HEK293 (cell line): ENCODE measurements at regions not wholly inside any gene's neighbourhood (a gene's known extent, or its start where the extent isn't known, plus 50 kb on each side); places are given as distances from the start of the nearest gene placed in this dataset.
"Not testable (repeated sequence)": the region's sequence is repeated elsewhere in the genome, so short reads cannot be mapped to it uniquely, and the experiment has no call there.

Experiments used
- CTCF ChIA-PET: fragments of 350-600 bp; formaldehyde crosslinking; extraction: SDS; loops from one replicate; lab custom pipeline; 2021; ENCODE audit warnings: antibody characterized with exemption; lab: Yijun Ruan, JAX
- POLR2A ChIA-PET: fragments of 300-600 bp; formaldehyde crosslinking; extraction: SDS; loops from one replicate; lab custom pipeline; 2020; ENCODE audit warnings: antibody characterized with exemption, inconsistent platforms; lab: Yijun Ruan, JAX
- H3K27ac ChIP-seq: fragments of 200-500 bp; sonication (Bioruptor generic); 2 replicates; pipeline ENCODE4 v1.5.1; 2014; ENCODE audit warnings: low read depth, low read length, control low read depth, inconsistent platforms; ENCODE audit errors: extremely low read depth
- H3K36me3 ChIP-seq, 2 experiments: fragments of 200-500 bp in 1 of 2; sonication (Bioruptor generic) in 1 of 2; 1 replicate in 1 of 2; 2 replicates in 1 of 2; pipeline ENCODE4 v1.5.1; 2014 to 2017; ENCODE audit warnings: inconsistent platforms in 2 of 2, low read length in 2 of 2; ENCODE audit not compliant: control insufficient read depth in 2 of 2, insufficient read depth in 1 of 2
- H3K4me1 ChIP-seq: fragments of 200-500 bp; sonication (Bioruptor generic); 2 replicates; pipeline ENCODE4 v1.5.1; 2014; ENCODE audit warnings: mild to moderate bottlenecking, low read length, inconsistent platforms; ENCODE audit not compliant: control insufficient read depth, insufficient read depth
- H3K4me3 ChIP-seq: 2 replicates; pipeline ENCODE4 v1.5.1; 2011; ENCODE audit warnings: low read depth, mild to moderate bottlenecking, control low read depth, low read length, moderate library complexity
- H3K9me3 ChIP-seq: fragments of 200-500 bp; sonication (Bioruptor generic); 2 replicates; pipeline ENCODE4 v1.5.1; 2014; ENCODE audit warnings: low read depth, low read length, inconsistent platforms; ENCODE audit not compliant: control insufficient read depth, insufficient read depth
- FEZF1 ChIP-seq: fragments of 450-650 bp; formaldehyde crosslinking; IDR thresholded peaks from 2 replicates; pipeline ENCODE4 v1.5.1; 2016; ENCODE audit warnings: missing biosample characterization, missing genetic modification characterization
- HOXC10 ChIP-seq: sonication (generic); formaldehyde crosslinking; IDR thresholded peaks from 2 replicates; pipeline ENCODE4 v1.8.1; 2023; ENCODE audit warnings: mild to moderate bottlenecking, missing genetic modification reagents
- ZNF114 ChIP-seq: fragments of 450-650 bp; formaldehyde crosslinking; IDR thresholded peaks from 2 replicates; pipeline ENCODE4 v1.5.0; 2017; ENCODE audit warnings: missing biosample characterization, missing genetic modification characterization
- ZNF214 ChIP-seq: fragments of 450-650 bp; formaldehyde crosslinking; IDR thresholded peaks from 2 replicates; pipeline ENCODE4 v1.5.1; 2017; ENCODE audit warnings: missing biosample characterization, mild to moderate bottlenecking, missing genetic modification characterization, borderline replicate concordance
- ZNF239 ChIP-seq: fragments of 450-650 bp; formaldehyde crosslinking; IDR thresholded peaks from 2 replicates; pipeline ENCODE4 v1.5.1; 2016; ENCODE audit warnings: missing biosample characterization, missing genetic modification characterization
- ZNF335 ChIP-seq: fragments of 450-650 bp; formaldehyde crosslinking; conservative IDR thresholded peaks from 2 replicates; pipeline ENCODE4 v1.5.1; 2016; ENCODE audit warnings: missing biosample characterization, missing genetic modification characterization
- ZNF48 ChIP-seq: fragments of 450-650 bp; formaldehyde crosslinking; IDR thresholded peaks from 2 replicates; pipeline ENCODE4 v1.5.1; 2016; ENCODE audit warnings: missing biosample characterization, missing genetic modification characterization
- ZNF561 ChIP-seq: fragments of 450-650 bp; IDR thresholded peaks from 2 replicates; pipeline ENCODE4 v1.5.1; 2018; ENCODE audit warnings: missing biosample characterization, missing genetic modification characterization, borderline replicate concordance
- ZNF571 ChIP-seq: fragments of 450-650 bp; formaldehyde crosslinking; IDR thresholded peaks from 2 replicates; pipeline ENCODE4 v1.5.0; 2017; ENCODE audit warnings: missing biosample characterization, missing genetic modification characterization
- ZNF629 ChIP-seq: fragments of 450-650 bp; formaldehyde crosslinking; IDR thresholded peaks from 2 replicates; pipeline ENCODE4 v1.5.1; 2017; ENCODE audit warnings: missing biosample characterization, missing genetic modification characterization
- TF ChIP-seq, protein P1 (sequence below): fragments of 450-650 bp; formaldehyde crosslinking; IDR thresholded peaks from 2 replicates; pipeline ENCODE4 v1.5.1; 2016; ENCODE audit warnings: missing biosample characterization, missing genetic modification characterization
- TF ChIP-seq, protein P2 (sequence below): fragments of 450-650 bp; formaldehyde crosslinking; IDR thresholded peaks from 2 replicates; pipeline ENCODE4 v1.5.1; 2016; ENCODE audit warnings: missing biosample characterization, missing genetic modification characterization
- TF ChIP-seq, protein P3 (sequence below): fragments of 450-650 bp; formaldehyde crosslinking; IDR thresholded peaks from 2 replicates; pipeline ENCODE4 v1.5.1; 2017; ENCODE audit warnings: missing biosample characterization, missing genetic modification characterization
- TF ChIP-seq, protein P4 (sequence below): sonication (generic); formaldehyde crosslinking; IDR thresholded peaks from 2 replicates; pipeline ENCODE4 v1.8.1; 2022; ENCODE audit warnings: mild to moderate bottlenecking, moderate library complexity, missing genetic modification reagents
- TF ChIP-seq, protein P5 (sequence below): fragments of 450-650 bp; formaldehyde crosslinking; IDR thresholded peaks from 2 replicates; pipeline ENCODE4 v1.5.1; 2016; ENCODE audit warnings: missing biosample characterization, missing genetic modification characterization
- TF ChIP-seq, protein P6 (sequence below): fragments of 450-650 bp; formaldehyde crosslinking; IDR thresholded peaks from 2 replicates; pipeline ENCODE4 v1.5.1; 2017; ENCODE audit warnings: missing biosample characterization, mild to moderate bottlenecking, missing genetic modification characterization, moderate library complexity
- TF ChIP-seq, protein P7 (sequence below): fragments of 450-650 bp; formaldehyde crosslinking; IDR thresholded peaks from 2 replicates; pipeline ENCODE4 v1.5.1; 2016; ENCODE audit warnings: missing biosample characterization, missing genetic modification characterization
- TF ChIP-seq, protein P8 (sequence below): fragments of 450-650 bp; formaldehyde crosslinking; IDR thresholded peaks from 2 replicates; pipeline ENCODE4 v1.5.1; 2016; ENCODE audit warnings: missing biosample characterization, missing genetic modification characterization

DNA sequence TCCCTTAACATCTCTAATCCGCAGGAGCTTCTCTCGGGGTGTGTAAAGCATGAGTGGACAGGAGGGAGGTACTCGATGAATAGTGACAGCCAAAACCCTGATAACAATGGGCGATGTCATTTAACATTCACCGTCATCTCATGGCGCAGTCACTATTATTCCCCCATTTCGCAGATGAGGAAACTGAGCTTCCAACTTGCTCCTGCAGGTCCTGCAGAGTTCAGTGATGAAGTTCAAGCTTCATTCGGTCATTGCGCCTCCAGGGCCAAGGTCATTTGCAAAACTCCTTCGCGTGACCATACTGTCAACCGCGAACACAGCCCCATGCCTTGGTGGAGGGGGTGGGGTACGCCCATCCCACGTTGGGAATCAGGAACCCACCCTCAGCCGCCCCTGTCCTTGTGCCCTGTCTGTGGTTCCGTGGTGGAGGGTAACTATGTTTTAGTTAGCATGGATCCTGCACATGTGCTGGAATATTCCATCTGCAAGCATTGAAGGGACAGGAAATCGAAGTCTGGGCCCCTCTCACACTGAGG is 215.5 kb downstream of the TFCP2L1 start:
- Histone ChIP-seq H3K9me3 (no peaks in the 10 kb centered on the region), H3K4me3 (no peak overlapping the region), H3K36me3 (no peaks in the 10 kb centered on the region), H3K4me1 (peaks cover 2% of the 10 kb centered on the region; the same call in 1 of the 2 replicates), H3K27ac (no peak overlapping the region)
- ChIA-PET POLR2A (no interaction called here), CTCF (interaction anchor here (0.6 to 3.3 kb wide), 8 partner anchors 10 to 1419 kb away, joined by 3 to 67 read pairs (median 4); no protein-coding TSS in a partner anchor)
- TF ChIP-seq, protein P1, sequence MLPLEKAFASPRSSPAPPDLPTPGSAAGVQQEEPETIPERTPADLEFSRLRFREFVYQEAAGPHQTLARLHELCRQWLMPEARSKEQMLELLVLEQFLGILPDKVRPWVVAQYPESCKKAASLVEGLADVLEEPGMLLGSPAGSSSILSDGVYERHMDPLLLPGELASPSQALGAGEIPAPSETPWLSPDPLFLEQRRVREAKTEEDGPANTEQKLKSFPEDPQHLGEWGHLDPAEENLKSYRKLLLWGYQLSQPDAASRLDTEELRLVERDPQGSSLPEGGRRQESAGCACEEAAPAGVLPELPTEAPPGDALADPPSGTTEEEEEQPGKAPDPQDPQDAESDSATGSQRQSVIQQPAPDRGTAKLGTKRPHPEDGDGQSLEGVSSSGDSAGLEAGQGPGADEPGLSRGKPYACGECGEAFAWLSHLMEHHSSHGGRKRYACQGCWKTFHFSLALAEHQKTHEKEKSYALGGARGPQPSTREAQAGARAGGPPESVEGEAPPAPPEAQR, result no peak
- no peak for TF ChIP-seq ZNF335 (tag by site-specific recombination)
- TF ChIP-seq, protein P2, sequence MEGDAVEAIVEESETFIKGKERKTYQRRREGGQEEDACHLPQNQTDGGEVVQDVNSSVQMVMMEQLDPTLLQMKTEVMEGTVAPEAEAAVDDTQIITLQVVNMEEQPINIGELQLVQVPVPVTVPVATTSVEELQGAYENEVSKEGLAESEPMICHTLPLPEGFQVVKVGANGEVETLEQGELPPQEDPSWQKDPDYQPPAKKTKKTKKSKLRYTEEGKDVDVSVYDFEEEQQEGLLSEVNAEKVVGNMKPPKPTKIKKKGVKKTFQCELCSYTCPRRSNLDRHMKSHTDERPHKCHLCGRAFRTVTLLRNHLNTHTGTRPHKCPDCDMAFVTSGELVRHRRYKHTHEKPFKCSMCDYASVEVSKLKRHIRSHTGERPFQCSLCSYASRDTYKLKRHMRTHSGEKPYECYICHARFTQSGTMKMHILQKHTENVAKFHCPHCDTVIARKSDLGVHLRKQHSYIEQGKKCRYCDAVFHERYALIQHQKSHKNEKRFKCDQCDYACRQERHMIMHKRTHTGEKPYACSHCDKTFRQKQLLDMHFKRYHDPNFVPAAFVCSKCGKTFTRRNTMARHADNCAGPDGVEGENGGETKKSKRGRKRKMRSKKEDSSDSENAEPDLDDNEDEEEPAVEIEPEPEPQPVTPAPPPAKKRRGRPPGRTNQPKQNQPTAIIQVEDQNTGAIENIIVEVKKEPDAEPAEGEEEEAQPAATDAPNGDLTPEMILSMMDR (tag by site-specific recombination), result no peak
- no peak for TF ChIP-seq ZNF214
- no peak for TF ChIP-seq ZNF239
- TF ChIP-seq ZNF571 (tag by site-specific recombination), result no peak
- TF ChIP-seq ZNF561, result no peak
- TF ChIP-seq FEZF1, result no peak
- TF ChIP-seq HOXC10, result no peak
- TF ChIP-seq ZNF114 (tag by site-specific recombination), result no peak
- TF ChIP-seq, protein P3, sequence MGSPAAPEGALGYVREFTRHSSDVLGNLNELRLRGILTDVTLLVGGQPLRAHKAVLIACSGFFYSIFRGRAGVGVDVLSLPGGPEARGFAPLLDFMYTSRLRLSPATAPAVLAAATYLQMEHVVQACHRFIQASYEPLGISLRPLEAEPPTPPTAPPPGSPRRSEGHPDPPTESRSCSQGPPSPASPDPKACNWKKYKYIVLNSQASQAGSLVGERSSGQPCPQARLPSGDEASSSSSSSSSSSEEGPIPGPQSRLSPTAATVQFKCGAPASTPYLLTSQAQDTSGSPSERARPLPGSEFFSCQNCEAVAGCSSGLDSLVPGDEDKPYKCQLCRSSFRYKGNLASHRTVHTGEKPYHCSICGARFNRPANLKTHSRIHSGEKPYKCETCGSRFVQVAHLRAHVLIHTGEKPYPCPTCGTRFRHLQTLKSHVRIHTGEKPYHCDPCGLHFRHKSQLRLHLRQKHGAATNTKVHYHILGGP (tag by site-specific recombination), result no peak
- TF ChIP-seq, protein P4, sequence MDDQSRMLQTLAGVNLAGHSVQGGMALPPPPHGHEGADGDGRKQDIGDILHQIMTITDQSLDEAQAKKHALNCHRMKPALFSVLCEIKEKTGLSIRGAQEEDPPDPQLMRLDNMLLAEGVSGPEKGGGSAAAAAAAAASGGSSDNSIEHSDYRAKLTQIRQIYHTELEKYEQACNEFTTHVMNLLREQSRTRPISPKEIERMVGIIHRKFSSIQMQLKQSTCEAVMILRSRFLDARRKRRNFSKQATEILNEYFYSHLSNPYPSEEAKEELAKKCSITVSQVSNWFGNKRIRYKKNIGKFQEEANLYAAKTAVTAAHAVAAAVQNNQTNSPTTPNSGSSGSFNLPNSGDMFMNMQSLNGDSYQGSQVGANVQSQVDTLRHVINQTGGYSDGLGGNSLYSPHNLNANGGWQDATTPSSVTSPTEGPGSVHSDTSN (CRISPR knock-in tag), result no peak
- TF ChIP-seq ZNF629 (tag by site-specific recombination), result no peak
- TF ChIP-seq, protein P5, sequence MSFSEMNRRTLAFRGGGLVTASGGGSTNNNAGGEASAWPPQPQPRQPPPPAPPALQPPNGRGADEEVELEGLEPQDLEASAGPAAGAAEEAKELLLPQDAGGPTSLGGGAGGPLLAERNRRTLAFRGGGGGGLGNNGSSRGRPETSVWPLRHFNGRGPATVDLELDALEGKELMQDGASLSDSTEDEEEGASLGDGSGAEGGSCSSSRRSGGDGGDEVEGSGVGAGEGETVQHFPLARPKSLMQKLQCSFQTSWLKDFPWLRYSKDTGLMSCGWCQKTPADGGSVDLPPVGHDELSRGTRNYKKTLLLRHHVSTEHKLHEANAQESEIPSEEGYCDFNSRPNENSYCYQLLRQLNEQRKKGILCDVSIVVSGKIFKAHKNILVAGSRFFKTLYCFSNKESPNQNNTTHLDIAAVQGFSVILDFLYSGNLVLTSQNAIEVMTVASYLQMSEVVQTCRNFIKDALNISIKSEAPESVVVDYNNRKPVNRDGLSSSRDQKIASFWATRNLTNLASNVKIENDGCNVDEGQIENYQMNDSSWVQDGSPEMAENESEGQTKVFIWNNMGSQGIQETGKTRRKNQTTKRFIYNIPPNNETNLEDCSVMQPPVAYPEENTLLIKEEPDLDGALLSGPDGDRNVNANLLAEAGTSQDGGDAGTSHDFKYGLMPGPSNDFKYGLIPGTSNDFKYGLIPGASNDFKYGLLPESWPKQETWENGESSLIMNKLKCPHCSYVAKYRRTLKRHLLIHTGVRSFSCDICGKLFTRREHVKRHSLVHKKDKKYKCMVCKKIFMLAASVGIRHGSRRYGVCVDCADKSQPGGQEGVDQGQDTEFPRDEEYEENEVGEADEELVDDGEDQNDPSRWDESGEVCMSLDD, result no peak
- TF ChIP-seq, protein P6, sequence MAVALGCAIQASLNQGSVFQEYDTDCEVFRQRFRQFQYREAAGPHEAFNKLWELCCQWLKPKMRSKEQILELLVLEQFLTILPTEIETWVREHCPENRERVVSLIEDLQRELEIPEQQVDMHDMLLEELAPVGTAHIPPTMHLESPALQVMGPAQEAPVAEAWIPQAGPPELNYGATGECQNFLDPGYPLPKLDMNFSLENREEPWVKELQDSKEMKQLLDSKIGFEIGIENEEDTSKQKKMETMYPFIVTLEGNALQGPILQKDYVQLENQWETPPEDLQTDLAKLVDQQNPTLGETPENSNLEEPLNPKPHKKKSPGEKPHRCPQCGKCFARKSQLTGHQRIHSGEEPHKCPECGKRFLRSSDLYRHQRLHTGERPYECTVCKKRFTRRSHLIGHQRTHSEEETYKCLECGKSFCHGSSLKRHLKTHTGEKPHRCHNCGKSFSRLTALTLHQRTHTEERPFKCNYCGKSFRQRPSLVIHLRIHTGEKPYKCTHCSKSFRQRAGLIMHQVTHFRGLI, result no peak
- TF ChIP-seq, protein P7, sequence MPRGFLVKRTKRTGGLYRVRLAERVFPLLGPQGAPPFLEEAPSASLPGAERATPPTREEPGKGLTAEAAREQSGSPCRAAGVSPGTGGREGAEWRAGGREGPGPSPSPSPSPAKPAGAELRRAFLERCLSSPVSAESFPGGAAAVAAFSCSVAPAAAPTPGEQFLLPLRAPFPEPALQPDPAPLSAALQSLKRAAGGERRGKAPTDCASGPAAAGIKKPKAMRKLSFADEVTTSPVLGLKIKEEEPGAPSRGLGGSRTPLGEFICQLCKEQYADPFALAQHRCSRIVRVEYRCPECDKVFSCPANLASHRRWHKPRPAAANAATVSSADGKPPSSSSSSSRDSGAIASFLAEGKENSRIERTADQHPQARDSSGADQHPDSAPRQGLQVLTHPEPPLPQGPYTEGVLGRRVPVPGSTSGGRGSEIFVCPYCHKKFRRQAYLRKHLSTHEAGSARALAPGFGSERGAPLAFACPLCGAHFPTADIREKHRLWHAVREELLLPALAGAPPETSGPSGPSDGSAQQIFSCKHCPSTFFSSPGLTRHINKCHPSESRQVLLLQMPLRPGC (tag by site-specific recombination), result no peak
- TF ChIP-seq, protein P8, sequence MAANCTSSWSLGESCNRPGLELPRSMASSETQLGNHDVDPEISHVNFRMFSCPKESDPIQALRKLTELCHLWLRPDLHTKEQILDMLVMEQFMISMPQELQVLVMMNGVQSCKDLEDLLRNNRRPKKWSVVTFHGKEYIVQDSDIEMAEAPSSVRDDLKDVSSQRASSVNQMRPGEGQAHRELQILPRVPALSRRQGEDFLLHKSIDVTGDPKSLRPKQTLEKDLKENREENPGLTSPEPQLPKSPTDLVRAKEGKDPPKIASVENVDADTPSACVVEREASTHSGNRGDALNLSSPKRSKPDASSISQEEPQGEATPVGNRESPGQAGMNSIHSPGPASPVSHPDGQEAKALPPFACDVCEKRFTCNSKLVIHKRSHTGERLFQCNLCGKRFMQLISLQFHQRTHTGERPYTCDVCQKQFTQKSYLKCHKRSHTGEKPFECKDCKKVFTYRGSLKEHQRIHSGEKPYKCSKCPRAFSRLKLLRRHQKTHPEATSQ (tag by site-specific recombination), result no peak
- no peak for TF ChIP-seq ZNF48 (tag by site-specific recombination)

DNA sequence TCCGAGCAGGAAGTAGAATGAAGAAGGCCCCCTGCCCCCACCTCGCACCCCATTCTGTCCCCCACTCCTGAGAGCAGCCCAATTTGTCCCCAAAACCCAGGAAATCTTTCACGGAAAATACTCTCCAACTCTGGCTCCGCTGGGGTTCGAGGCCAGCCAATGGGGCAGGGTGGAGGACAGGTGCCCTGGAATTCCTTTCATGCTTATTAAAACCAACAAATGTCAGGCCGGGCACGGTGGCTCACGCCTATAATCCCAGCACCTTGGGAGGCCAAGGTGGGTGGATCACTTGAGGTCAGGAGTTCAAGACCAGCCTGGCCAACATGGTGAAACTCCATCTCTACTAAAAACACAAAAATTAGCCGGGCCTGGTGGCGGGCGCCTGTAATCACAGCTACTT is 214.9 kb downstream of the TFCP2L1 start:
- CTCF ChIA-PET, result interaction anchor here (0.6 to 3.3 kb wide), 24 partner anchors 9 to 749 kb away, joined by 3 to 67 read pairs (median 4); no protein-coding TSS in a partner anchor
- H3K27ac ChIP-seq, H3K4me3 ChIP-seq, H3K4me1 ChIP-seq, POLR2A ChIA-PET, H3K36me3 ChIP-seq, H3K9me3 ChIP-seq: not testable (repeated sequence)
